Right atrium auricular region (tissue), 2 donors: ENCODE measurements at regions not wholly inside any gene's neighbourhood (a gene's known extent, or its start where the extent isn't known, plus 50 kb on each side); places are given as distances from the start of the nearest gene placed in this dataset.

Experiments
- DNase-seq: peaks from one replicate; pipeline ENCODE4 v3.0.0-alpha.2; 2019; ENCODE audit warnings: low spot score
- H3K27ac ChIP-seq, 2 donors: fragments of 200-600 bp; sonication (generic); 1 replicate in 1 of 2; 2 replicates in 1 of 2; pipeline ENCODE4 v1.5.1; 2016 to 2019
- H3K27me3 ChIP-seq, 2 donors: fragments of 200-600 bp; sonication (generic); one replicate each; pipeline versions ENCODE4 v1.5.1 to v1.6.0; 2017 to 2019
- H3K36me3 ChIP-seq: fragments of 200-600 bp; sonication (generic); one replicate; pipeline ENCODE4 v1.5.1; 2016
- H3K4me1 ChIP-seq, 2 donors: fragments of 200-600 bp; sonication (generic); one replicate each; pipeline versions ENCODE4 v1.5.1 to v1.6.0; 2017 to 2019
- H3K4me3 ChIP-seq, 2 donors: fragments of 200-600 bp; sonication (generic); 1 replicate in 1 of 2; 2 replicates in 1 of 2; pipeline ENCODE4 v1.5.1; 2017 to 2019; ENCODE audit warnings: mild to moderate bottlenecking in 1 of 2, moderate library complexity in 1 of 2
- H3K9me3 ChIP-seq, 2 donors: fragments of 200-600 bp; sonication (generic); one replicate each; pipeline ENCODE4 v1.5.1; 2019
- CTCF ChIP-seq, 2 donors: fragments of 200-600 bp; sonication (generic); IDR thresholded peaks; one replicate each; pipeline ENCODE4 v1.5.1; 2019; ENCODE audit warnings: antibody characterized with exemption in 2 of 2

GRCh38 chr12:67922245-67922644 is 67.0 kb upstream of the IFNG-AS1 start:
- H3K9me3 ChIP-seq = no peaks in the 10 kb centered on the region
- no peak overlapping the region for H3K4me3 ChIP-seq
- no peaks in the 10 kb centered on the region for H3K36me3 ChIP-seq
- H3K27ac ChIP-seq = no peak overlapping the region
- H3K27me3 ChIP-seq = no peaks in the 10 kb centered on the region
- no peak for TF ChIP-seq CTCF (IDR thresholded peaks at IDR 0.05)
- peaks cover 0 to 3% of the 10 kb centered on the region in 2 donors for H3K4me1 ChIP-seq
- DNase-seq = no peak

GRCh38 chr12:67925077-67925476 is 64.2 kb upstream of the IFNG-AS1 start:
- H3K4me3 ChIP-seq = no peak overlapping the region
- no peaks in the 10 kb centered on the region for H3K36me3 ChIP-seq
- H3K9me3 ChIP-seq = no peaks in the 10 kb centered on the region
- H3K4me1 ChIP-seq = peaks cover 0 to 10% of the 10 kb centered on the region in 2 donors
- DNase-seq = no peak
- TF ChIP-seq CTCF (IDR thresholded peaks at IDR 0.05) = no peak
- no peak overlapping the region for H3K27ac ChIP-seq
- H3K27me3 ChIP-seq = no peaks in the 10 kb centered on the region

GRCh38 chr12:67925552-67925951 is 63.7 kb upstream of the IFNG-AS1 start:
- no peaks in the 10 kb centered on the region for H3K9me3 ChIP-seq
- no peak overlapping the region for H3K27ac ChIP-seq
- no peak overlapping the region for H3K4me3 ChIP-seq
- H3K27me3 ChIP-seq = no peaks in the 10 kb centered on the region
- DNase-seq = no peak
- peaks cover 0 to 10% of the 10 kb centered on the region in 2 donors for H3K4me1 ChIP-seq
- H3K36me3 ChIP-seq = no peaks in the 10 kb centered on the region
- TF ChIP-seq CTCF (IDR thresholded peaks at IDR 0.05) = no peak

DNA sequence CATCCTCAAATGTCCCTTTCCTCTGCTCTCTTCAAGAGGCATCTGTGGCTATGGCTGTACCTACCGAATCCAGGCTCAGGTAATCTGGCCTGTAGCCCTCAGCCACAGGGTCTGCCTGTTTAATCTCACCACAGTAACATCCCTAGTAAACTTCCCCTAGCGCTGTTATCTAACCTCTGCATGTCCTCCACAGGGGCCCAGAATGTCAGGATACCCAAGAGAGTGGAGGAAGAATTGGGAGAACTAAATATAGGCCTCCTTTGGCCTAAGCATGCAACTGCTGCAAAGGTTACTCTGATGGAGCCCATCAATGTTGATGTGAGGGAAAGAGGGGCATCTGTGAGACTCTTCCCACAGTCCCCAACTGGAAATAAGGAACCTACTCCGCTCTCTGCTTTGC is 63.2 kb upstream of the IFNG-AS1 start:
- H3K36me3 ChIP-seq = no peaks in the 10 kb centered on the region
- H3K27me3 ChIP-seq = no peaks in the 10 kb centered on the region
- no peak overlapping the region for H3K27ac ChIP-seq
- H3K4me3 ChIP-seq = no peak overlapping the region
- DNase-seq = no peak
- TF ChIP-seq CTCF (IDR thresholded peaks at IDR 0.05) = no peak
- H3K9me3 ChIP-seq = no peaks in the 10 kb centered on the region
- peaks cover 0 to 10% of the 10 kb centered on the region in 2 donors for H3K4me1 ChIP-seq

GRCh38 chr12:67927324-67927723 is 61.9 kb upstream of the IFNG-AS1 start:
- no peak overlapping the region for H3K4me3 ChIP-seq
- DNase-seq = no peak

More at GRCh38 chr12:67927324-67927723, 61.9 kb upstream of the IFNG-AS1 start:
- TF ChIP-seq CTCF (IDR thresholded peaks at IDR 0.05) = no peak
- Histone ChIP-seq H3K9me3 (no peaks in the 10 kb centered on the region), H3K27me3 (no peaks in the 10 kb centered on the region), H3K36me3 (no peaks in the 10 kb centered on the region), H3K4me1 (peaks cover 0 to 10% of the 10 kb centered on the region in 2 donors), H3K27ac (no peak overlapping the region)
